B cell (primary cell): ENCODE measurements at regions not wholly inside any gene's neighbourhood (a gene's known extent, or its start where the extent isn't known, plus 50 kb on each side); places are given as distances from the start of the nearest gene placed in this dataset.

Experiments
- ATAC-seq: fragments of 200-7000 bp; cut with Tn5 transposase; one replicate; pipeline ENCODE4 v1.10.0; 2021; ENCODE audit warnings: low read depth, mild to moderate bottlenecking, moderate number of reproducible peaks, moderate library complexity
- CTCF ChIA-PET: fragments of 350-600 bp; sonication (Branson Sonifier 250); formaldehyde crosslinking; loops from one replicate; lab custom pipeline; 2021; ENCODE audit warnings: antibody characterized with exemption, inconsistent platforms; lab: Charles Lee
- POLR2A ChIA-PET: fragments of 350-600 bp; sonication (Branson Sonifier 250); formaldehyde crosslinking; loops from one replicate; lab custom pipeline; 2021; ENCODE audit warnings: antibody characterized with exemption; lab: Charles Lee
- DNase-seq: peaks from one replicate; pipeline ENCODE4 v3.0.0; 2013
- H2AFZ ChIP-seq: 2 replicates; pipeline ENCODE4 v1.6.1; 2012; ENCODE audit warnings: mild to moderate bottlenecking, low read depth, low read length; ENCODE audit not compliant: insufficient read depth, poor library complexity, severe bottlenecking
- H3K27ac ChIP-seq, 2 donors: 1 replicate in 1 of 2; 2 replicates in 1 of 2; pipeline ENCODE4 v1.5.1; 2012 to 2013; ENCODE audit warnings: low read length in 2 of 2, mild to moderate bottlenecking in 2 of 2, moderate library complexity in 1 of 2
- H3K27me3 ChIP-seq, 4 experiments: fragments of 200-600 bp in 1 of 4; sonication (generic) in 1 of 4; replicated peaks in 1 of 4; 1 replicate in 2 of 4; 2 replicates in 2 of 4; pipeline versions ENCODE4 v1.6.1 to v1.7.0; 2013 to 2016; ENCODE audit warnings: low read length in 3 of 4, mild to moderate bottlenecking in 2 of 4, mixed read lengths in 1 of 4, moderate library complexity in 1 of 4; ENCODE audit not compliant: insufficient read depth in 4 of 4, control insufficient read depth in 3 of 4; ENCODE audit errors: control extremely low read depth in 1 of 4
- H3K36me3 ChIP-seq, 2 experiments: replicated peaks in 1 of 2; 1 replicate in 1 of 2; 2 replicates in 1 of 2; pipeline versions ENCODE4 v1.6.1 to v1.7.1; 2013; ENCODE audit warnings: low read length in 1 of 2; ENCODE audit not compliant: insufficient read depth in 2 of 2, control insufficient read depth in 1 of 2; ENCODE audit errors: control extremely low read depth in 1 of 2, extremely low read depth in 1 of 2
- H3K4me1 ChIP-seq, 2 donors: fragments of 200-600 bp in 1 of 2; sonication (generic) in 1 of 2; 1 replicate in 1 of 2; 2 replicates in 1 of 2; pipeline versions ENCODE4 v1.5.1 to v1.6.1; 2013 to 2017; ENCODE audit warnings: low read length in 2 of 2; ENCODE audit not compliant: control insufficient read depth in 2 of 2, insufficient read depth in 2 of 2
- H3K4me2 ChIP-seq: replicated peaks from 2 replicates; pipeline ENCODE3; 2012; ENCODE audit warnings: mild to moderate bottlenecking, low read depth, low read length; ENCODE audit not compliant: poor library complexity, severe bottlenecking
- H3K4me3 ChIP-seq, 5 experiments: fragments of 200-600 bp in 1 of 5; sonication (generic) in 1 of 5; 1 replicate in 3 of 5; 2 replicates in 2 of 5; pipeline versions ENCODE4 v1.5.1 to v1.7.0; 2011 to 2016; ENCODE audit warnings: low read length in 4 of 5, mild to moderate bottlenecking in 4 of 5, low read depth in 2 of 5, control low read depth in 1 of 5, moderate library complexity in 1 of 5; ENCODE audit not compliant: insufficient read depth in 1 of 5; ENCODE audit errors: control extremely low read depth in 1 of 5, extremely low read depth in 1 of 5
- H3K79me2 ChIP-seq: fragments of 200-600 bp; sonication (generic); one replicate; pipeline ENCODE4 v1.6.0; 2016; ENCODE audit warnings: low read length; ENCODE audit not compliant: control insufficient read depth, insufficient read depth
- H3K9ac ChIP-seq: fragments of 200-600 bp; sonication (generic); 2 replicates; pipeline ENCODE4 v1.6.1; 2017; ENCODE audit warnings: mild to moderate bottlenecking, low read length, moderate library complexity
- H3K9me3 ChIP-seq, 3 donors: one replicate each; pipeline versions ENCODE4 v1.6.1 to v1.7.1; 2013; ENCODE audit warnings: low read length in 2 of 3; ENCODE audit not compliant: control insufficient read depth in 2 of 3, insufficient read depth in 1 of 3; ENCODE audit errors: control extremely low read depth in 1 of 3
- H4K20me1 ChIP-seq: 2 replicates; pipeline ENCODE4 v1.6.0; 2012; ENCODE audit warnings: mild to moderate bottlenecking, low read length; ENCODE audit not compliant: insufficient read depth, control insufficient read depth, poor library complexity, severe bottlenecking
- H3K27ac Mint-ChIP-seq: one replicate; pipeline ENCODE4 v1.8.0; 2021; ENCODE audit warnings: mixed read lengths
- H3K27me3 Mint-ChIP-seq: one replicate; pipeline ENCODE4 v1.8.0; 2021; ENCODE audit warnings: mixed read lengths
- H3K4me1 Mint-ChIP-seq: one replicate; pipeline ENCODE4 v1.8.0; 2021; ENCODE audit warnings: mixed read lengths
- H3K4me3 Mint-ChIP-seq: one replicate; pipeline ENCODE4 v1.8.0; 2021; ENCODE audit warnings: mixed read lengths
- H3K9me3 Mint-ChIP-seq: one replicate; pipeline ENCODE4 v1.8.0; 2022; ENCODE audit warnings: mixed read lengths; ENCODE audit not compliant: insufficient read depth
- EZH2 ChIP-seq: IDR thresholded peaks from 2 replicates; pipeline ENCODE4 v1.6.1; 2012; ENCODE audit warnings: borderline replicate concordance, low read depth, mild to moderate bottlenecking, moderate library complexity, low read length; ENCODE audit not compliant: insufficient read depth, poor library complexity, severe bottlenecking
- WGBS: methylation state at CpG from one replicate; pipeline ENCODE4 v1.1.5; 2013; ENCODE audit warnings: missing lambda C conversion rate; ENCODE audit not compliant: insufficient coverage; 5-methylcytosine and 5-hydroxymethylcytosine counted together
- intact Hi-C: fragments of 100-400 bp; cut with micrococcal nuclease; formaldehyde crosslinking; loops from one replicate; pipeline ENCODE4 v1.10.0; 2022
- TF ChIP-seq, protein P1 (sequence below): fragments of 200-600 bp; IDR thresholded peaks from one replicate; pipeline ENCODE4 v1.8.0; 2022; ENCODE audit warnings: antibody characterized with exemption, mild to moderate bottlenecking

DNA sequence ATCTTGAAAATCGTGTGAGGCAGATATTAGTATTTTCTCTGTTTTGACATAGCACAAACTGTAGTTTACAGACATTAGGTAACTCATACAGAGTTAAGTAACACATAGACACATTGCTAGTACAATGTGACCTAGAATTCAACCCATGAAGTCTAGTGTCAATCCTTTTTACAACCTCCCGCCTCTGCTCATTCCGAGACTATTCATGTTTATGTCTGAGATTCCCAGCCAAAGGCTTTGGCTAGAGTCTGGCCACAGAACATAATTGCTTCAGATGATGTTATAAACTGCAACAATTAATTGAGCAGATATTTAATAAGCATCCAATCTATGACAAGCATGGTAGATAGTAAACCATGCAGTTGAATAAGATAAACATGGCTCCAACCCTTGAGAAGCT is 841.0 kb downstream of the STIM2 start:
- Histone ChIP-seq H3K4me3 (no peak overlapping the region), H3K4me1 (no peaks in the 10 kb centered on the region), H3K36me3 (no peaks in the 10 kb centered on the region), H3K79me2 (no peaks in the 10 kb centered on the region), H3K9ac (no peak overlapping the region), H3K4me2 (no peak overlapping the region), H3K27ac (no peak overlapping the region), H2AFZ (no peak overlapping the region), H3K27me3 (no peaks in the 10 kb centered on the region), H4K20me1 (no peaks in the 10 kb centered on the region), H3K9me3 (no peaks in the 10 kb centered on the region)
- Mint-ChIP-seq H3K27me3 (no peaks in the 10 kb centered on the region), H3K4me1 (no peaks in the 10 kb centered on the region), H3K4me3 (no peak overlapping the region), H3K9me3 (peaks cover 4% of the 10 kb centered on the region), H3K27ac (no peak overlapping the region)
- no CpG with 5 or more reads among the region's 3 CpGs for WGBS
- intact Hi-C loops = no loop called here
- CTCF ChIA-PET = no interaction called here
- DNase-seq (no peak), ATAC-seq (no peak)
- no peak for TF ChIP-seq EZH2
- TF ChIP-seq, protein P1, sequence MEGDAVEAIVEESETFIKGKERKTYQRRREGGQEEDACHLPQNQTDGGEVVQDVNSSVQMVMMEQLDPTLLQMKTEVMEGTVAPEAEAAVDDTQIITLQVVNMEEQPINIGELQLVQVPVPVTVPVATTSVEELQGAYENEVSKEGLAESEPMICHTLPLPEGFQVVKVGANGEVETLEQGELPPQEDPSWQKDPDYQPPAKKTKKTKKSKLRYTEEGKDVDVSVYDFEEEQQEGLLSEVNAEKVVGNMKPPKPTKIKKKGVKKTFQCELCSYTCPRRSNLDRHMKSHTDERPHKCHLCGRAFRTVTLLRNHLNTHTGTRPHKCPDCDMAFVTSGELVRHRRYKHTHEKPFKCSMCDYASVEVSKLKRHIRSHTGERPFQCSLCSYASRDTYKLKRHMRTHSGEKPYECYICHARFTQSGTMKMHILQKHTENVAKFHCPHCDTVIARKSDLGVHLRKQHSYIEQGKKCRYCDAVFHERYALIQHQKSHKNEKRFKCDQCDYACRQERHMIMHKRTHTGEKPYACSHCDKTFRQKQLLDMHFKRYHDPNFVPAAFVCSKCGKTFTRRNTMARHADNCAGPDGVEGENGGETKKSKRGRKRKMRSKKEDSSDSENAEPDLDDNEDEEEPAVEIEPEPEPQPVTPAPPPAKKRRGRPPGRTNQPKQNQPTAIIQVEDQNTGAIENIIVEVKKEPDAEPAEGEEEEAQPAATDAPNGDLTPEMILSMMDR = no peak
- POLR2A ChIA-PET = no interaction called here

DNA sequence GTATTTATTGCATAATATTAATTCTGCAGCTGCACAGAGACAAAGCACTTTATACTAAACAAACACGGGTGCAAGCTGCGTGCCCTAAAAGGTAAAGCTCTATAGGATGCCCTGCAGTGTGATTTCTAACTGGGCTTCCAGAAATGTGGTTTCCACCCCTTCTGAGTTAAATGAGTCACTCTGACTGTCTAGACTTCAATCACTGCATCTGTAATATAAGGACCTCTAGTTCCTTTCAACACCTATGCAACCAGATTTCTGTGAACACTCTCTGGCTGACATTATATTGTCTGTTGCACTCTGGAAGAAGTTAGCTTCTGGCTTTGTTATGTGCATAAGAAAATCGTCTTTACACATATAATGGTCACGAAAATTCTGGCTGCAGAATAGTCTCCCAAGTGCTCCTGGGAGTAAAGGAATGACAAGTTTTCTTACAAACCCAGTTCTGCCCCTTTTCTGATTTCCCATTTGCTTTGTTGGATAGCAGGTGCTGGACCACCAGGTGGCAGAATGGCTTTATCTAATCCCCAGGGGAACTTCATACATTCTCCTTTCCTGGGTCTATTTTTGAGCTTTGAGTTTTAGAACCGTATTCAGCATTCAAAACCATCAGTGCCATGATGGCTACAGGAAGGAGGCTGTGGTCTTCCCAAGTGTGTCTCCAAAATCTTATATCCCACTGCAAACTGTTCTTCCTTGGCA is 842.2 kb downstream of the STIM2 start:
- H3K4me1 Mint-ChIP-seq = no peaks in the 10 kb centered on the region
- H4K20me1 ChIP-seq = no peaks in the 10 kb centered on the region
- H3K4me2 ChIP-seq = no peak overlapping the region
- ATAC-seq (no peak), DNase-seq (no peak)
- no peaks in the 10 kb centered on the region for H3K27me3 Mint-ChIP-seq
- no peaks in the 10 kb centered on the region for H3K9me3 ChIP-seq
- intact Hi-C loops = no loop called here
- H3K4me3 ChIP-seq = no peak overlapping the region
- CTCF ChIA-PET = no interaction called here
- H3K27ac ChIP-seq = no peak overlapping the region
- H3K4me1 ChIP-seq = no peaks in the 10 kb centered on the region
- 100% methylated on average over 1 of the region's 5 CpGs for WGBS
- no peak overlapping the region for H3K4me3 Mint-ChIP-seq
- H3K9me3 Mint-ChIP-seq = peaks cover 4% of the 10 kb centered on the region
- no peak overlapping the region for H2AFZ ChIP-seq
- no peaks in the 10 kb centered on the region for H3K27me3 ChIP-seq
- H3K36me3 ChIP-seq = no peaks in the 10 kb centered on the region
- TF ChIP-seq EZH2 = no peak
- TF ChIP-seq, protein P1 = no peak
- H3K79me2 ChIP-seq = no peaks in the 10 kb centered on the region
- no peak overlapping the region for H3K9ac ChIP-seq
- POLR2A ChIA-PET = no interaction called here
- no peak overlapping the region for H3K27ac Mint-ChIP-seq
